IPS DF 6.9 (cell line): ENCODE measurements at regions not wholly inside any gene's neighbourhood (a gene's known extent, or its start where the extent isn't known, plus 50 kb on each side); places are given as distances from the start of the nearest gene placed in this dataset.

Experiments used
- DNase-seq: peaks from one replicate; pipeline ENCODE4 v3.0.0-alpha.2; 2013; ENCODE audit warnings: low read depth, low spot score
- H3K27ac ChIP-seq: one replicate; pipeline ENCODE4 v1.5.1; 2013; ENCODE audit warnings: low read length, control low read depth
- H3K27me3 ChIP-seq: 2 replicates; pipeline ENCODE4 v1.6.1; 2013; ENCODE audit warnings: mild to moderate bottlenecking, low read length; ENCODE audit not compliant: control insufficient read depth, insufficient read depth
- H3K36me3 ChIP-seq: 2 replicates; pipeline ENCODE4 v1.6.1; 2013; ENCODE audit warnings: low read length; ENCODE audit not compliant: control insufficient read depth, insufficient read depth
- H3K4me1 ChIP-seq: 2 replicates; pipeline ENCODE4 v1.6.1; 2013; ENCODE audit warnings: low read length; ENCODE audit not compliant: control insufficient read depth, insufficient read depth
- H3K4me3 ChIP-seq: 2 replicates; pipeline ENCODE4 v1.5.1; 2013; ENCODE audit warnings: mild to moderate bottlenecking, low read length
- H3K9me3 ChIP-seq: 2 replicates; pipeline ENCODE4 v1.6.1; 2013; ENCODE audit warnings: low read length, inconsistent platforms; ENCODE audit not compliant: control insufficient read depth, insufficient read depth
- WGBS: extraction: QIAGEN DNeasy Blood & Tissue Kit; methylation state at CpG from one replicate; pipeline ENCODE4 v1.1.7; 2013; ENCODE audit warnings: mixed read lengths, missing lambda C conversion rate; ENCODE audit not compliant: insufficient read length, insufficient coverage; 5-methylcytosine and 5-hydroxymethylcytosine counted together

DNA sequence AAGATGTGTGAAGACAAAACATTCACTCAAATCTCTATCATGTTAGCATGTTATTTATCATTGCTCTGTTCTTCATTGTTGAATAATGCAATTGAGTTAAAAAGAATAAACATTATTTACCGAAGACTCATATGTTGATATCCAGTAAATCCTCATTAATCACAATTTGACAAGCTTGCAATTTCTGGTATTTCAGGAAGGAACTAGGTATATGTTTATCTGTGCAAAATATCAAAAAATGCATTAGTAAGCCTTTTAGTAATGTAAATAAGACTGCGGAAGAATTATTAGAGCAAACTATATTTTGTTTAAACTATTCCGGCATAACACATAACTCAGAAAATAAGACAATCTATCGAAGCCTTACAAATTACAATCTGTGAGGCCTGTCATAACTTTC lies 222.7 kb upstream of the NOVA1 start:
- WGBS, result no CpG with 5 or more reads among the region's 4 CpGs
- no peak overlapping the region for H3K4me3 ChIP-seq
- no peak for DNase-seq
- H3K36me3 ChIP-seq, result no peaks in the 10 kb centered on the region
- no peak overlapping the region for H3K27ac ChIP-seq
- H3K4me1 ChIP-seq, result no peaks in the 10 kb centered on the region
- H3K9me3 ChIP-seq, result no peaks in the 10 kb centered on the region
- no peaks in the 10 kb centered on the region for H3K27me3 ChIP-seq

DNA sequence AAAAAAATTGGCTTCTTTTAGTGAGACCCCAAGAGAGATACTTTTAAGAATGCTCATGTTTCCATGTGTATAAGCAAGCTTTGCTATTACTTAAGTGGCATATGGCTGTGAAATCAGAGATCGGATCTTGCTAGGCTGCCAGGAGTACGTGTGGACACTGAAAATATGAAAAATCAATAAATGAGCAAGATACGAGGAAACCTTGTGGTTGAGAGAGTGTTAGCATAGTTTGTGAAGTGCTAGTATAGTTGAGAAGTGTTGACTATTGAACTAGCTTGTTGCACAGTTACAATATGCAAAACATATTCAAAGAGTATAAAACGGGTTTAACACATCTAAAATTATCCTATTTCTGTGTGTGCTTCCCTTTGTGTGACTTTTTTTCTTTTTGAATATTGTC lies 230.9 kb upstream of the NOVA1 start:
- H3K4me1 ChIP-seq, result no peaks in the 10 kb centered on the region
- H3K27me3 ChIP-seq, result no peaks in the 10 kb centered on the region
- no peaks in the 10 kb centered on the region for H3K9me3 ChIP-seq
- no peak overlapping the region for H3K27ac ChIP-seq
- H3K4me3 ChIP-seq, result no peak overlapping the region
- no peaks in the 10 kb centered on the region for H3K36me3 ChIP-seq
- DNase-seq, result no peak
- no CpG with 5 or more reads among the region's 4 CpGs for WGBS

DNA sequence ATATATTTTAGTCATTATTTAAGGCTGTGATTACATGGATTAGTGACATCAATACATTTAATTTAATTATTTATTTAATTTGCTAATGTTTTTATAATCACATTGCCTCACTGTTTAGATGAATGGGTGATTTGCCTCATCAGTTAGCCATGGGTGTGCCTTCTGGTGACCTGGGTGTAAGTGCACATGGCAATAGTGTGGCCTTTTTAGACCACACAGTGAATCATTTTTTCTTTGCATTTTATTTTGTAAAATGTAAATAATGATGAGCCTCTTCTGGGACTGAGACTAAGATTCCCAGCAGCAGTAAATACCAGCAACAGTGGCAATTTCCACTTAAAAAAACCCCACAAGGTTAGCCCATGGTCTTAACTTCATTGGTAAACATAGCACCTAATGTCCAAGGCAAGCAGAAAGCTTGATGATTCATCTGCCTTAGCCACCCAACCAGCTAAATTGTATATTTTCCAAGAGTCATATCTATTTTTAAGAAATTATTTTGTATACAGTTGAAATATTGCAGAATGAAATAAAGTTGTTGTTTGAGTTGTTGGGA lies 235.9 kb upstream of the NOVA1 start:
- Histone ChIP-seq H3K27ac (no peak overlapping the region), H3K9me3 (no peaks in the 10 kb centered on the region), H3K4me3 (no peak overlapping the region), H3K36me3 (no peaks in the 10 kb centered on the region), H3K4me1 (no peaks in the 10 kb centered on the region), H3K27me3 (no peaks in the 10 kb centered on the region)
- no peak for DNase-seq

GRCh38 chr14:26835979-26836570 lies 238.2 kb upstream of the NOVA1 start:
- no CpG with 5 or more reads among the region's 4 CpGs for WGBS
- H3K4me1 ChIP-seq, result no peaks in the 10 kb centered on the region
- H3K9me3 ChIP-seq, result no peaks in the 10 kb centered on the region
- no peak overlapping the region for H3K4me3 ChIP-seq
- no peaks in the 10 kb centered on the region for H3K36me3 ChIP-seq
- DNase-seq, result no peak
- H3K27me3 ChIP-seq, result no peaks in the 10 kb centered on the region
- H3K27ac ChIP-seq, result no peak overlapping the region

GRCh38 chr14:26839481-26839880 lies 241.6 kb upstream of the NOVA1 start:
- WGBS, result no CpG with 5 or more reads among the region's 1 CpG
- no peak for DNase-seq
- H3K27me3 ChIP-seq, result no peaks in the 10 kb centered on the region
- no peak overlapping the region for H3K27ac ChIP-seq
- no peak overlapping the region for H3K4me3 ChIP-seq
- H3K9me3 ChIP-seq, result no peaks in the 10 kb centered on the region
- H3K36me3 ChIP-seq, result no peaks in the 10 kb centered on the region
- H3K4me1 ChIP-seq, result no peaks in the 10 kb centered on the region

GRCh38 chr14:26841326-26841725 lies 243.5 kb upstream of the NOVA1 start:
- no peaks in the 10 kb centered on the region for H3K4me1 ChIP-seq
- no CpG with 5 or more reads among the region's 4 CpGs for WGBS
- no peaks in the 10 kb centered on the region for H3K27me3 ChIP-seq
- no peaks in the 10 kb centered on the region for H3K9me3 ChIP-seq
- no peak for DNase-seq
- H3K27ac ChIP-seq, result no peak overlapping the region
- H3K36me3 ChIP-seq, result no peaks in the 10 kb centered on the region
- H3K4me3 ChIP-seq, result no peak overlapping the region

DNA sequence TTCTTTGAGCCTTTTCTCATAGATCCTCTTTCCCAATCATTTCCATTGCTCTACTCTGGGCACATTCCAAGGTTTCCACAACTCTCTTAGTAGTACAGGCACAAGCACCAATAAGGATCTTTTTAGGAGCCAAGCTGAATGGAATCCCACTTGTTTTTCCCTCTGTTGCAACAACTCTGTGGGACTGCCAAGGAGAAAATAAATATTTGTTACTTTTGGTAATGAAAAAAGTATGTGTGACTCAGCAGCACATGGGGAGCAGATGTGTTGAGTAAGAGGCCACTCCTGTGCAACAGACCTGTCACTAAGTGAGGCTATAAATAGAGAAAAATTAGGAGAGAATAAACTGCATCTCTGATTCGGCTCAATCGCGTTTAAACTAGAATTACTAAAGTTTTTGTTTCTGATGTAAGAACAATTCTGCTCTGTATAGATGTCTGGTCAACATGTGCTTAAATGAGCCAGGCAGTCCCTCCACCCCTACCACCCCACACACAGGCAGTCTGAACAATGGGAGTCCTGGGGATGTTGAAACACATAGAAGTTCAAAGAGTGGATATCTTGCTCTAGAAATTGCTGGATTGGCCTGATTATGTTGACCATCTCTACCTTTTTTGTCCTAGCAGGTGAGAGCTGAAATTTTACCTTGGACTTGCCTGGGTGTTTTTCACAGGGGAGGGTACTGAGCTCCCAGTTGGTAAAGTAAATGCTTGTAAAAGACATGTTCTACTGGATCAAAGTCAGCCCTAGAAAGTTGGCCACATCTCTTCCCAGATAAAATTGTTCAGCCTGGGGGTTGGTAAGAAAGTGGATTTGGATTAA lies 244.3 kb upstream of the NOVA1 start:
- Histone ChIP-seq H3K4me1 (no peaks in the 10 kb centered on the region), H3K4me3 (no peak overlapping the region), H3K9me3 (no peaks in the 10 kb centered on the region), H3K27ac (no peak overlapping the region), H3K36me3 (no peaks in the 10 kb centered on the region), H3K27me3 (no peaks in the 10 kb centered on the region)
- no peak for DNase-seq
- WGBS, result no CpG with 5 or more reads among the region's 3 CpGs

- Histone ChIP-seq H3K4me1 (no peaks in the 10 kb centered on the region), H3K27ac (no peak overlapping the region), H3K36me3 (no peaks in the 10 kb centered on the region), H3K27me3 (no peaks in the 10 kb centered on the region), H3K9me3 (no peaks in the 10 kb centered on the region), H3K4me3 (no peak overlapping the region)
- no peak for DNase-seq
- no CpG with 5 or more reads among the region's 6 CpGs for WGBS
These were observed 247.5 kb upstream of the NOVA1 start for GRCh38 chr14:26845151-26845818.

DNA sequence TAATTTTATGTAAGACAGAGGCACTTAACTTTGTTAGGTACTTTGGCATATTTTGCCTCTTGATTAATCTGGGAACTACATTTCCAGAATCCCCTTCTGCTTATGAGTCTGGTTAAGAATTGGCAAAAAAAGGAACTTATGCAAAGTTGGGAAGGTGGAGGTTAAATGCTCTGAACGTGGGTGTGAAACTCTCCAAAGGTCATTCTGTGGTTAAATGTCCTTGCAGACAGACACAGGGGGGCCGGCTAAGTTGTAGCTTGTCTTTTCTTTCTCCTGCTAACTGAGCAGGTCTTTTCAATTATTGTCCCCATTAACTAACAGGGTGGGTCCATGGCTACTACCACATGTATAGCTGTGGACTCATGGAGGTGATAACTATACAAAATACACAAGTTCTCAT lies 248.6 kb upstream of the NOVA1 start:
- Histone ChIP-seq H3K9me3 (no peaks in the 10 kb centered on the region), H3K27me3 (no peaks in the 10 kb centered on the region), H3K27ac (no peak overlapping the region), H3K36me3 (no peaks in the 10 kb centered on the region), H3K4me1 (no peaks in the 10 kb centered on the region), H3K4me3 (no peak overlapping the region)
- no peak for DNase-seq
- no CpG with 5 or more reads among the region's 2 CpGs for WGBS

DNA sequence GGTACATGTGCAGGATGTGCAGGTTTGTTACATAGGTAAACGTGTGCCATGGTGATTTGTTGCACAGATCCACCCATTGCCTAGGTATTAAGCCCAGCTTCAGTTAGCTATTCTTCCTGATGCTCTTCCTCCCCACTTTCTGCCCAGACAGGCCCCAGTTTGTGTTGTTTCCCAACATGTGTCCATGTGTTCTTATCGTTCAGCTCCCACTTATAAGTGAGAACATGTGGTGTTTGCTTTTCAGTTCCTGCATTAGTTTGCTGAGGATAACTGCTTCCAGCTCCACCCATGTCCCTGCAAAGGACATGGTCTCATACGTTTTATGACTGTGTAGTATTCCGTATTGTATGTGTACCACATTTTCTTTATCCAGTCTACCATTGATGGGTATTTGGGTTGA lies 251.7 kb upstream of the NOVA1 start:
- no peak for DNase-seq
- Histone ChIP-seq H3K9me3 (no peaks in the 10 kb centered on the region), H3K27ac (no peak overlapping the region), H3K4me3 (no peak overlapping the region), H3K36me3 (no peaks in the 10 kb centered on the region), H3K27me3 (no peaks in the 10 kb centered on the region), H3K4me1 (no peaks in the 10 kb centered on the region)
- no CpG with 5 or more reads among the region's 4 CpGs for WGBS
